H1 (cell line): ENCODE measurements at regions not wholly inside any gene's neighbourhood (a gene's known extent, or its start where the extent isn't known, plus 50 kb on each side); places are given as distances from the start of the nearest gene placed in this dataset.

Source experiments
- BCL11A ChIP-seq, 2 experiments: IDR thresholded peaks; one replicate each; pipeline ENCODE4 v1.6.1; 2011; ENCODE audit warnings: low read depth in 2 of 2, low read length in 2 of 2, mild to moderate bottlenecking in 2 of 2
- CEBPB ChIP-seq: IDR thresholded peaks from 2 replicates; pipeline ENCODE4 v1.6.1; 2012; ENCODE audit warnings: low read depth, low read length
- JUN ChIP-seq: IDR thresholded peaks from 2 replicates; pipeline ENCODE4 v1.6.1; 2011; ENCODE audit warnings: low read depth, mild to moderate bottlenecking, improper control_type of control experiment, low read length
- KDM1A ChIP-seq: fragments of 200-600, 300-600 bp; sonication (generic); IDR thresholded peaks from 2 replicates; pipeline ENCODE4 v1.7.1; 2016; ENCODE audit warnings: mild to moderate bottlenecking, low read length, borderline replicate concordance
- SAP30 ChIP-seq: fragments of 300-600 bp; sonication (generic); IDR thresholded peaks from 2 replicates; pipeline ENCODE4 v1.7.1; 2012; ENCODE audit warnings: low read length, moderate library complexity, mild to moderate bottlenecking, inconsistent platforms; ENCODE audit not compliant: insufficient read depth, insufficient replicate concordance
- SIN3A ChIP-seq, 2 experiments: IDR thresholded peaks in 1 of 2; conservative IDR thresholded peaks in 1 of 2; 2 replicates each; pipeline ENCODE4 v1.6.1; 2011 to 2012; ENCODE audit warnings: low read length in 2 of 2, improper control_type of control experiment in 1 of 2, low read depth in 1 of 2, mild to moderate bottlenecking in 1 of 2
- SIX5 ChIP-seq: IDR thresholded peaks from 2 replicates; pipeline ENCODE4 v1.6.1; 2011; ENCODE audit warnings: mild to moderate bottlenecking, low read depth, low read length
- SP2 ChIP-seq: IDR thresholded peaks from 2 replicates; pipeline ENCODE4 v1.6.1; 2012; ENCODE audit warnings: mild to moderate bottlenecking, low read length, inconsistent platforms
- TF ChIP-seq, protein P1 (sequence below): fragments of 300-600 bp; sonication (generic); IDR thresholded peaks from 2 replicates; pipeline ENCODE4 v1.7.1; 2012; ENCODE audit warnings: low read length, moderate library complexity, mild to moderate bottlenecking, inconsistent platforms; ENCODE audit not compliant: insufficient replicate concordance
- TF ChIP-seq, protein P2 (sequence below): IDR thresholded peaks from 2 replicates; pipeline ENCODE4 v1.6.1; 2011; ENCODE audit warnings: low read length, improper control_type of control experiment

DNA sequence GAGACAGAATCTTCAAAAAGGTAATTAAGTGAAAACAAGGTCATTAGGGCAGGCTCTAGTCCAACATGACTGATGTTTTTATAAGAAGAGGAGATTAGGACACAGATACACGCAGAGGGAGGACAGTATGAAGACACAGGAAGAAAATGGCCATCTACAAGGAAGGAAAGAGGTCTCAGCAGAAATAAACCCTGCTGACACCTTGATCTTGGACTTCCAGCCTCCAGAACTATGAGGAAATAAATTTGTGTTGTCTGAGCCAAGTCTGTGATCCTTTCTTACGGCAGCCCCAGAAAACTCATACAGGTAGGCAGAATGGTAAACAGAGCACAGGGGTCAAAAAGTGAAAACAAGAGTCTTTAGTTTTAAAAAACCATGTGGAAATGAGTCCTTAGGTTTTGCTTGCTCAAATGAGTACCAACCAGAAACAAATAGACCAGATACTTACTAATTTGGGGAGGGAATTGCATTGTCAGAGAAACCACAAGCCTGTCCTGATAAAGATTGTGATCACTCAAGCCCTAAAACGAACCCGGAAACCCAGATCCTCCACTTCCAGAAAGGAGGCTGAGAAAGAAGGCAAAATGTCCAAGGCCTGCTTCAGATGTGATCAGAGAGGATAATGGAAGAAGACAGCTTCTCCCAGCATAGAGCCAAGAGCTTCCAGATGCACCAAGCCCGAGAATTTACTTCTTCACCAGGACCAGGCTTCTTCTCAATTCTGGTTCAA lies 93.9 kb downstream of the DUSP6 start (continued):
- TF ChIP-seq, protein P1, sequence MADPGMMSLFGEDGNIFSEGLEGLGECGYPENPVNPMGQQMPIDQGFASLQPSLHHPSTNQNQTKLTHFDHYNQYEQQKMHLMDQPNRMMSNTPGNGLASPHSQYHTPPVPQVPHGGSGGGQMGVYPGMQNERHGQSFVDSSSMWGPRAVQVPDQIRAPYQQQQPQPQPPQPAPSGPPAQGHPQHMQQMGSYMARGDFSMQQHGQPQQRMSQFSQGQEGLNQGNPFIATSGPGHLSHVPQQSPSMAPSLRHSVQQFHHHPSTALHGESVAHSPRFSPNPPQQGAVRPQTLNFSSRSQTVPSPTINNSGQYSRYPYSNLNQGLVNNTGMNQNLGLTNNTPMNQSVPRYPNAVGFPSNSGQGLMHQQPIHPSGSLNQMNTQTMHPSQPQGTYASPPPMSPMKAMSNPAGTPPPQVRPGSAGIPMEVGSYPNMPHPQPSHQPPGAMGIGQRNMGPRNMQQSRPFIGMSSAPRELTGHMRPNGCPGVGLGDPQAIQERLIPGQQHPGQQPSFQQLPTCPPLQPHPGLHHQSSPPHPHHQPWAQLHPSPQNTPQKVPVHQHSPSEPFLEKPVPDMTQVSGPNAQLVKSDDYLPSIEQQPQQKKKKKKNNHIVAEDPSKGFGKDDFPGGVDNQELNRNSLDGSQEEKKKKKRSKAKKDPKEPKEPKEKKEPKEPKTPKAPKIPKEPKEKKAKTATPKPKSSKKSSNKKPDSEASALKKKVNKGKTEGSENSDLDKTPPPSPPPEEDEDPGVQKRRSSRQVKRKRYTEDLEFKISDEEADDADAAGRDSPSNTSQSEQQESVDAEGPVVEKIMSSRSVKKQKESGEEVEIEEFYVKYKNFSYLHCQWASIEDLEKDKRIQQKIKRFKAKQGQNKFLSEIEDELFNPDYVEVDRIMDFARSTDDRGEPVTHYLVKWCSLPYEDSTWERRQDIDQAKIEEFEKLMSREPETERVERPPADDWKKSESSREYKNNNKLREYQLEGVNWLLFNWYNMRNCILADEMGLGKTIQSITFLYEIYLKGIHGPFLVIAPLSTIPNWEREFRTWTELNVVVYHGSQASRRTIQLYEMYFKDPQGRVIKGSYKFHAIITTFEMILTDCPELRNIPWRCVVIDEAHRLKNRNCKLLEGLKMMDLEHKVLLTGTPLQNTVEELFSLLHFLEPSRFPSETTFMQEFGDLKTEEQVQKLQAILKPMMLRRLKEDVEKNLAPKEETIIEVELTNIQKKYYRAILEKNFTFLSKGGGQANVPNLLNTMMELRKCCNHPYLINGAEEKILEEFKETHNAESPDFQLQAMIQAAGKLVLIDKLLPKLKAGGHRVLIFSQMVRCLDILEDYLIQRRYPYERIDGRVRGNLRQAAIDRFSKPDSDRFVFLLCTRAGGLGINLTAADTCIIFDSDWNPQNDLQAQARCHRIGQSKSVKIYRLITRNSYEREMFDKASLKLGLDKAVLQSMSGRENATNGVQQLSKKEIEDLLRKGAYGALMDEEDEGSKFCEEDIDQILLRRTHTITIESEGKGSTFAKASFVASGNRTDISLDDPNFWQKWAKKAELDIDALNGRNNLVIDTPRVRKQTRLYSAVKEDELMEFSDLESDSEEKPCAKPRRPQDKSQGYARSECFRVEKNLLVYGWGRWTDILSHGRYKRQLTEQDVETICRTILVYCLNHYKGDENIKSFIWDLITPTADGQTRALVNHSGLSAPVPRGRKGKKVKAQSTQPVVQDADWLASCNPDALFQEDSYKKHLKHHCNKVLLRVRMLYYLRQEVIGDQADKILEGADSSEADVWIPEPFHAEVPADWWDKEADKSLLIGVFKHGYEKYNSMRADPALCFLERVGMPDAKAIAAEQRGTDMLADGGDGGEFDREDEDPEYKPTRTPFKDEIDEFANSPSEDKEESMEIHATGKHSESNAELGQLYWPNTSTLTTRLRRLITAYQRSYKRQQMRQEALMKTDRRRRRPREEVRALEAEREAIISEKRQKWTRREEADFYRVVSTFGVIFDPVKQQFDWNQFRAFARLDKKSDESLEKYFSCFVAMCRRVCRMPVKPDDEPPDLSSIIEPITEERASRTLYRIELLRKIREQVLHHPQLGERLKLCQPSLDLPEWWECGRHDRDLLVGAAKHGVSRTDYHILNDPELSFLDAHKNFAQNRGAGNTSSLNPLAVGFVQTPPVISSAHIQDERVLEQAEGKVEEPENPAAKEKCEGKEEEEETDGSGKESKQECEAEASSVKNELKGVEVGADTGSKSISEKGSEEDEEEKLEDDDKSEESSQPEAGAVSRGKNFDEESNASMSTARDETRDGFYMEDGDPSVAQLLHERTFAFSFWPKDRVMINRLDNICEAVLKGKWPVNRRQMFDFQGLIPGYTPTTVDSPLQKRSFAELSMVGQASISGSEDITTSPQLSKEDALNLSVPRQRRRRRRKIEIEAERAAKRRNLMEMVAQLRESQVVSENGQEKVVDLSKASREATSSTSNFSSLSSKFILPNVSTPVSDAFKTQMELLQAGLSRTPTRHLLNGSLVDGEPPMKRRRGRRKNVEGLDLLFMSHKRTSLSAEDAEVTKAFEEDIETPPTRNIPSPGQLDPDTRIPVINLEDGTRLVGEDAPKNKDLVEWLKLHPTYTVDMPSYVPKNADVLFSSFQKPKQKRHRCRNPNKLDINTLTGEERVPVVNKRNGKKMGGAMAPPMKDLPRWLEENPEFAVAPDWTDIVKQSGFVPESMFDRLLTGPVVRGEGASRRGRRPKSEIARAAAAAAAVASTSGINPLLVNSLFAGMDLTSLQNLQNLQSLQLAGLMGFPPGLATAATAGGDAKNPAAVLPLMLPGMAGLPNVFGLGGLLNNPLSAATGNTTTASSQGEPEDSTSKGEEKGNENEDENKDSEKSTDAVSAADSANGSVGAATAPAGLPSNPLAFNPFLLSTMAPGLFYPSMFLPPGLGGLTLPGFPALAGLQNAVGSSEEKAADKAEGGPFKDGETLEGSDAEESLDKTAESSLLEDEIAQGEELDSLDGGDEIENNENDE = no peak
- TF ChIP-seq KDM1A = no peak
- no peak for TF ChIP-seq SP2
- TF ChIP-seq BCL11A (IDR thresholded peaks at IDR 0.05; ENCODE audit: low read depth in 2 of 2, low read length in 2 of 2) = no peak
- no peak for TF ChIP-seq SAP30
- no peak for TF ChIP-seq SIX5
- TF ChIP-seq CEBPB = no peak
- no peak for TF ChIP-seq SIN3A (conservative IDR thresholded peaks at IDR 0.05 in 1 of 2, IDR thresholded peaks at IDR 0.05 in 1 of 2; ENCODE audit: low read depth in 1 of 2, low read length in 2 of 2)
- no peak for TF ChIP-seq JUN
- TF ChIP-seq, protein P2, sequence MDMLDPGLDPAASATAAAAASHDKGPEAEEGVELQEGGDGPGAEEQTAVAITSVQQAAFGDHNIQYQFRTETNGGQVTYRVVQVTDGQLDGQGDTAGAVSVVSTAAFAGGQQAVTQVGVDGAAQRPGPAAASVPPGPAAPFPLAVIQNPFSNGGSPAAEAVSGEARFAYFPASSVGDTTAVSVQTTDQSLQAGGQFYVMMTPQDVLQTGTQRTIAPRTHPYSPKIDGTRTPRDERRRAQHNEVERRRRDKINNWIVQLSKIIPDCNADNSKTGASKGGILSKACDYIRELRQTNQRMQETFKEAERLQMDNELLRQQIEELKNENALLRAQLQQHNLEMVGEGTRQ = no peak
